ENCODE measurements at regions not wholly inside any gene's neighbourhood (a gene's known extent, or its start where the extent isn't known, plus 50 kb on each side); places are given as distances from the start of the nearest gene placed in this dataset.

GRCh38 chr16:16830973-16831372, 452.0 kb downstream of the NPIPA7 start:
- no peak for TF ChIP-seq CTCF (IDR thresholded peaks at IDR 0.05)
- TF ChIP-seq EZH2 (IDR thresholded peaks at IDR 0.05): no peak

Measured in neural progenitor cell (in vitro differentiated cells).